Adrenal gland (tissue), 5 donors: ENCODE measurements at regions not wholly inside any gene's neighbourhood (a gene's known extent, or its start where the extent isn't known, plus 50 kb on each side); places are given as distances from the start of the nearest gene placed in this dataset.
A peak's percentile ranks its signal among the peaks of the same experiment; 100 is the strongest.

ENCODE experiments used
- POLR2A ChIP-seq, 2 donors: fragments of 450-650 bp; IDR thresholded peaks; one replicate each; pipeline ENCODE4 v1.6.1; 2017; ENCODE audit warnings: antibody characterized with exemption in 2 of 2, mild to moderate bottlenecking in 2 of 2, moderate library complexity in 1 of 2
- TF ChIP-seq, protein P1 (sequence below), 6 experiments: fragments of 450-650 bp in 4 of 6; fragments of 200-600 bp in 2 of 6; sonication (generic) in 1 of 6; IDR thresholded peaks; 1 replicate in 5 of 6; 2 replicates in 1 of 6; pipeline versions ENCODE4 v1.5.1 to v1.8.0; 2016 to 2021; ENCODE audit warnings: antibody characterized with exemption in 6 of 6, mild to moderate bottlenecking in 2 of 6, moderate library complexity in 1 of 6
- donor health status: DM: no; HTN: no; CAD: no.

DNA sequence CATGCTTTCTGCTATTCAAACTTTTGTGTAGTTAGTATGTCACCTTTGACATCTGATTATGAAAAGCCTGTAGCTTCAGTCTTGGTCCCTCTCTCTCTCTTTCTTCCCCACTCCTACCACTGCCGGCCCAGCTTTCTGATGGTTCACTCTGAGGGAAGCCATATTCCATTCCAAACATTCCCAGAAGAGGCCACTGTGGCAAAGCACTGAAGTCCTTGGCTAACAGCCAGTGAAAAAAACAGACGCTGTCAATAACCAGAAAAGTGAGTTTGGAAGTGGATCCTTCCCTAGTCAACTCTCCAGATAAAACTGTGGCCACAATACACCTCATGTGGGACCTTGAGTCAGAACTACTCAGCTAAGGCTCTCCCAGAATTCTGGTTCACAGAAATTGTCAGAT lies 950.7 kb upstream of the PHF14 start:
- TF ChIP-seq, protein P1, sequence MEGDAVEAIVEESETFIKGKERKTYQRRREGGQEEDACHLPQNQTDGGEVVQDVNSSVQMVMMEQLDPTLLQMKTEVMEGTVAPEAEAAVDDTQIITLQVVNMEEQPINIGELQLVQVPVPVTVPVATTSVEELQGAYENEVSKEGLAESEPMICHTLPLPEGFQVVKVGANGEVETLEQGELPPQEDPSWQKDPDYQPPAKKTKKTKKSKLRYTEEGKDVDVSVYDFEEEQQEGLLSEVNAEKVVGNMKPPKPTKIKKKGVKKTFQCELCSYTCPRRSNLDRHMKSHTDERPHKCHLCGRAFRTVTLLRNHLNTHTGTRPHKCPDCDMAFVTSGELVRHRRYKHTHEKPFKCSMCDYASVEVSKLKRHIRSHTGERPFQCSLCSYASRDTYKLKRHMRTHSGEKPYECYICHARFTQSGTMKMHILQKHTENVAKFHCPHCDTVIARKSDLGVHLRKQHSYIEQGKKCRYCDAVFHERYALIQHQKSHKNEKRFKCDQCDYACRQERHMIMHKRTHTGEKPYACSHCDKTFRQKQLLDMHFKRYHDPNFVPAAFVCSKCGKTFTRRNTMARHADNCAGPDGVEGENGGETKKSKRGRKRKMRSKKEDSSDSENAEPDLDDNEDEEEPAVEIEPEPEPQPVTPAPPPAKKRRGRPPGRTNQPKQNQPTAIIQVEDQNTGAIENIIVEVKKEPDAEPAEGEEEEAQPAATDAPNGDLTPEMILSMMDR (IDR thresholded peaks at IDR 0.05), result peak in 4 of 6 experiments; percentile 8 to 36 (median 18)
- TF ChIP-seq POLR2A (IDR thresholded peaks at IDR 0.05), result no peak
